ENCODE measurements at regions not wholly inside any gene's neighbourhood (a gene's known extent, or its start where the extent isn't known, plus 50 kb on each side); places are given as distances from the start of the nearest gene placed in this dataset.
"Not testable (repeated sequence)": the region's sequence is repeated elsewhere in the genome, so short reads cannot be mapped to it uniquely, and the experiment has no call there.

GRCh38 chr3:67167481-67167880, 169.4 kb downstream of the KBTBD8 start:
- no peak for DNase-seq

- no peak for DNase-seq
These were observed 173.7 kb downstream of the KBTBD8 start for GRCh38 chr3:67171841-67172240.

- DNase-seq, result not testable (repeated sequence)
These were observed 175.0 kb downstream of the KBTBD8 start for GRCh38 chr3:67173130-67173529.

- DNase-seq, result no peak
These were observed 178.3 kb downstream of the KBTBD8 start for GRCh38 chr3:67176396-67176795.

GRCh38 chr3:67192466-67192865, 194.4 kb downstream of the KBTBD8 start:
- no peak for DNase-seq

GRCh38 chr3:67196677-67197076, 198.6 kb downstream of the KBTBD8 start:
- DNase-seq, result no peak

GRCh38 chr3:67198374-67198773, 200.3 kb downstream of the KBTBD8 start:
- no peak for DNase-seq

GRCh38 chr3:67200618-67201017, 202.5 kb downstream of the KBTBD8 start:
- no peak for DNase-seq

- DNase-seq, result no peak
These were observed 202.9 kb downstream of the KBTBD8 start for GRCh38 chr3:67201026-67201425.

GRCh38 chr3:67202053-67202452, 203.9 kb downstream of the KBTBD8 start:
- no peak for DNase-seq

GRCh38 chr3:67204951-67205350, 206.8 kb downstream of the KBTBD8 start:
- no peak for DNase-seq

- no peak for DNase-seq
These were observed 217.6 kb downstream of the KBTBD8 start for GRCh38 chr3:67215690-67216089.

GRCh38 chr3:67227030-67227429, 228.9 kb downstream of the KBTBD8 start:
- DNase-seq, result no peak

GRCh38 chr3:67228136-67228535, 230.0 kb downstream of the KBTBD8 start:
- no peak for DNase-seq

- DNase-seq, result no peak
These were observed 234.5 kb downstream of the KBTBD8 start for GRCh38 chr3:67232642-67233041.

GRCh38 chr3:67239353-67239752, 241.2 kb downstream of the KBTBD8 start:
- no peak for DNase-seq

- no peak for DNase-seq
These were observed 243.0 kb downstream of the KBTBD8 start for GRCh38 chr3:67241084-67241483.

GRCh38 chr3:67244130-67244529, 246.0 kb downstream of the KBTBD8 start:
- no peak for DNase-seq

GRCh38 chr3:67245545-67245944, 247.4 kb downstream of the KBTBD8 start:
- no peak for DNase-seq

- DNase-seq, result no peak
These were observed 250.6 kb downstream of the KBTBD8 start for GRCh38 chr3:67248726-67249125.

- DNase-seq, result not testable (repeated sequence)
These were observed 254.8 kb downstream of the KBTBD8 start for GRCh38 chr3:67252906-67253305.

- no peak for DNase-seq
These were observed 280.0 kb downstream of the KBTBD8 start for GRCh38 chr3:67278015-67278618.

GRCh38 chr3:67286586-67286985, 288.5 kb downstream of the KBTBD8 start:
- no peak for DNase-seq

GRCh38 chr3:67288466-67289106, 290.5 kb downstream of the KBTBD8 start:
- no peak for DNase-seq

- no peak for DNase-seq
These were observed 291.5 kb downstream of the KBTBD8 start for GRCh38 chr3:67289626-67290025.
